Amygdala (tissue), 56 donors: ENCODE measurements at regions not wholly inside any gene's neighbourhood (a gene's known extent, or its start where the extent isn't known, plus 50 kb on each side); places are given as distances from the start of the nearest gene placed in this dataset.
"Not testable (repeated sequence)": the region's sequence is repeated elsewhere in the genome, so short reads cannot be mapped to it uniquely, and the experiment has no call there.

ENCODE experiments used
- DNase-seq, 56 donors: peaks; one replicate each; lab custom pipeline; 2025; lab: John Stamatoyannopoulos, UW

DNA sequence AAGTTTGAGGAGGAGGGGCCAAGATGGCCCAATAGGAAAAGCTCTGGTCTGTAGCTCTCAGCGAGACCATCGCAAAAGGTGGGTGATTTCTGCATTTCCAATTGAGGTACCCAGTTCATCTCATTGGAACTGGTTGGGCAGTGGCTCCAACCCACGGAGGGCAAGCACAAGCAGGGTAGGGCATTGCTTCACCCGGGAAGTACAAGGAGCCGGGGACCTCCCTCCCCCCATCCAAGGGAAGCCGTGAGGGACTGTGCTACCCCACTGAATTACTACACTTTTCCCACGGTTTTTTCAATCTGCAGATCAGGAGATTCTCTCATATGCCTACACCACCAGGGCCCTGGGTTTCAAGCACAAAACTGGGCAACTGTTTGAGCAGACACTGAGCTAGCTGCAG lies 58.0 kb upstream of the EFCAB3 start:
- no peak for DNase-seq

DNA sequence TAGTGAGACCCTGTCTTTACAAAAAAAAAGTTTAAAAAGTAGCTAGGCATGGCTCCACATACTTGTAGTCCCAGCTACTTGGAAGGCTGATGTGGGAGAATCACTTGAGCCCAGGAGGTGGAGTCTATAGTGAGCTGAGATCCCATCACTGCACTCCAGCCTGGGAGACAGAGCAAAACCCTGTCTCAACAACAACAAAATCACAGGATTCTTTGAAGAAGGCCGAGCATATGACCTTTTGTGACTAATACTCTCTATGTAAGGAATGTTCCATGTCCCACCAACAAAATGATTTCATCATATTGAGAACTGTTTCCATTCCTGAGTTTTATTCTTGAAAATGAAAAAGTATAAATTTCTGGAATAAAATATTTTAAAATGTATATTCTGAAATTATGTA lies 58.9 kb upstream of the EFCAB3 start:
- no peak for DNase-seq

- DNase-seq: no peak
Measured at GRCh38 chr17:62319846-62320245, 60.5 kb upstream of the EFCAB3 start.

DNA sequence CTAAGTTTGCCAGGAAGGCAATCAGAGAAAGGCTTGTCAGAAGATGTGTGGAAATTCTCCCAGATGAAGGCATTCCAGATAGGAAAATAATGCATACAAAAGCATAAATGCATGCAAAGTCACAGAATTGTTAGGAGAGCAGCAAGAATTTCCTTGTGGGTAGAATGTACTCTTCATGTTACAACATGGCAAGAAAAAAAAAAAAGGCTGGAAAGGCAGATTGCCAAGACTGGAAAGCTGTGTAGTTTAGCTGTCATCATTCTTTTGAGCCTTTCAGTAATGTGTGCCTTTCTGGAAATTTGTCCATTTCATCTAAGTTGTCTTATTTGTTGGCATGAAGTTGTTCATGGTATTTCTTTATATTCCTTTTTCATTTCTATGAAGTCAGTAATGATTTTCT lies 71.0 kb upstream of the EFCAB3 start:
- DNase-seq: no peak

- no peak for DNase-seq
Measured at GRCh38 chr17:62307196-62307595, 73.2 kb upstream of the EFCAB3 start.

DNA sequence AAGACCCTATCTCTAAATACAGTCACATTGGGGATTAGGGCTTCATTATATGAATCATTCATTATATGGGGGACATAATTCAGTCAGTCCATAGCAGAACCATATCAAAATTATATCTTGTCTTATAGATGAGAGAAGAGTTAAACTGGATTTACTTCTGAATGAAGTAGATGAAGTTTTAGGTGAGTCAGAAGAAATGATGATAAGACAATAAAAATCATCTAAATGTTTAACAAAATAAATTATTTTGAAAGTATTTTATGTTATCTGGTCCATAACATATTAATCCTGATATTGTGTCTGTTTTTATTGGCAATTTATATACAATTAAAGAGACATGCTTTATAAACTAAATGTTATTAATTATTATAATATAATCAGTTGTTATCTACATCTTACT lies 76.9 kb upstream of the EFCAB3 start:
- no peak for DNase-seq

DNA sequence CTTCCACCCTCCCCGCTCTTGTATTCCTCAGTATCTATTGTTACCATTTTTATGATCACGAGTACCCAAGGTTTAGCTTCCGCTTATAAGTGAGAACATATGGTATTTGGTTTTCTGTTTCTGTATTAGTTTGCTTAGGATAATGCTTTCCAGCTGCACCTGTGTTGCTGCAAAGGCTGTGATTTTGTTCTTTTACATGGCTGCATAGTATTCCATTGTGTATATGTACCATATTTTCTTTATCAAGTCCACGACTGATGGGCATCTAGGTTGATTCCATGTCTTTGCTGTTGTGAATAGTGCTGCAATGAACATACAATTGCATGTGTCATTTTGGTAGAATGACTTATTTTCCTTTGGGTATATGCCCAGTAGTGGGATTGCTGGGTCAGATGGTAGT lies 79.7 kb upstream of the EFCAB3 start:
- no peak for DNase-seq

DNA sequence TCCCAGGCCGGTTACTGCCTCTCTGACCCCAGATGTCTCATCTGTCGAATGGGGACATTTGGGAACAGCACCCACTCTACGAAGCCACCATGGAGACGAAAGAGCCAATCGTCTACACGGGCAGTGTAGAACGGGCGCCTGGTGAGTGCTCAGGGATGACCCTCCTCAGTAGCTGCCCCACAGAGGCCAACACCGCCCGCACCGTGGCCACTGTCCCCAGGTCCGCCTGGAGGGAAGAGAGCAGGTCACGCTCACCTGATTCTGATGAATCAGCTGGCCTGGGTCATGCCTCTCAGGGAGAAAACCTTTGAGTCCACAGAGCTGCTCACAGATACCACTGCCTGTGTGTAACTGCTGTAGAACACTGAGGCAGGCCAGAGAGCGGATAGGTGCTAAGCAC lies 105.1 kb upstream of the EFCAB3 start:
- not testable (repeated sequence) for DNase-seq

- DNase-seq: not testable (repeated sequence)
Measured at GRCh38 chr17:62268361-62268760, 112.0 kb upstream of the EFCAB3 start.

- not testable (repeated sequence) for DNase-seq
Measured at GRCh38 chr17:62264974-62265373, 115.4 kb upstream of the EFCAB3 start.

- DNase-seq: not testable (repeated sequence)
Measured at GRCh38 chr17:62255791-62256190, 124.6 kb upstream of the EFCAB3 start.

DNA sequence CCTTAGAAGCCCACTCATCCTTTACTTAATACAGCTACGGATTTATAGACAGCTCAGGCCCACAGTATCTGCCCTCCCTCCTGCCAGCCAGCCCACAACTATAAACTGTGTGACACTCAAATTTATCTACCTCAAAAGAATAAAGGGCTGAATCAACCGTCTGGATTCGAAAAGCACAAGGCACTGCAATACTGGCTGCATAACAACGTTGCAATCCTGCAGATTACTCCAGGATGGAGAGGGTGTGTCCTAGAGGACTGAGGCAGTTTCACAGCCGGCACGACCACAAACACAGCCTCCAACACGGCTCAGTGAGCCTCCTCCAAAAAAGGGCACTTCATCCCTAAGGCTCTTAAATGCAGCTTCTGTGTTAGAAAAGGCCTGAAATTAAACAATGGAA lies 138.3 kb upstream of the EFCAB3 start:
- not testable (repeated sequence) for DNase-seq

- DNase-seq: not testable (repeated sequence)
Measured at GRCh38 chr17:62239569-62239968, 140.8 kb upstream of the EFCAB3 start.

DNA sequence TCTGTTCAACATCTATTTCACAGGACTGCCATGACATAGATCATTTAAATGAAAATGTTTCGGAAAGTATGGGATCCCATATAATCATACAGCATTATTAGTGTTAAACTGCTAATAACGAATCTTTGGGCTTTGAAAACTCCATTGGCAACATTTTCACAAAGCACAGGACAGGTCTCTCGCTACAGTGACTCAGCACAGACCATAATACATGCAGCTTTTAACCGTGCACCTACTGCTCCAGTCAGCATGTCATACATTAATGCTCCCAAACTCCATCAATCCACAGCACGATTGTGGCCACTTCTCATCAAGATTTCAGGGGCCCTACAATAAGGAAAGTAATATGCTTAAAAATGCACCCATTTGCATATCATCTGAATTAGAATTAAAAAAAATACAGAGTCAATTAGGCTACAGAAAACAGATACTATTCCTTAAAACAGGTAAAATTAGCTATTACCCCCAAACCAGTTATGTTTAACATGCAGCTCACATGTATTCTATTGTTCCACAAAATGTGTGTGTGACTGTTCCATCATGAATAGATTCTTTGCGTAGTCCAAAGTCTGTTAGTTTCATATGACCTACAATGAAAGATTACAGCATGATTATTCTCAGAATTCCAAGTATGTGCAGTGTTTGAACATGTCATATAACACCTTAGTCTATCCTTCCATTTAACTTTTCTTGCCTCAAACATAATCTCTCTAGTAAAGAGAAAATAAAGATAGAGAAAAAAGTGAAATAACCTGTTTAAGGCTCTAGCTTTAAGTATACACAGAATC lies 141.6 kb upstream of the EFCAB3 start:
- not testable (repeated sequence) for DNase-seq

DNA sequence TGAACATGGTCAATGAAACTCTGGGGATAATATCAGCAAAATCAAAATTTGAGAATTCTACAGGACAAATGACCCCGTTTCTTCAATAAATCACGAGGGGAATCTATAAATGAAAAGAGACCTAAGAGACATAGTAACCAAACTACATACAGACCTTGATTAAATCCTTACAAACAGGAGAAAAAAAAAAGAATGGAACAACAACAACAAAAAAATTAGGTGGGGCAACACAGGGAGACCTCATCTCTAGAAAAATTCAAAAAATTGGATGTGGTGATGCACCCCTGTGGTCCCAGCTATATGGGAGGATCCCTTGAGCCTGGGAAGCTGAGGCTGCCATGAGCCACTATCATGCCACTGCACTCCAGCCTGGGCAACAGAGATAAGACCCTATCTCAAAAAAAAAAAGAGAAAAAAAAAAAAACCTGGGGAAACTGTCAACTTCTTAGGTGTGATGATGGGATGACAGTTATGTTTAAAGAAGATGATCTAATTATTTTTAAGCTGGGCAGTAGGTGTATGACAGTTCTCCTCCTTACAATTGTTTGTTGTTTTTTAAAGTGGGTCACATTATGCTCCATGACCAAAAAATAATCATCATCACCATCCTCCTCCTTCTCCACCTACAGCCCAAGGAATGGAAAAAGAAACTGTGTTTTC lies 146.4 kb upstream of the EFCAB3 start:
- not testable (repeated sequence) for DNase-seq

DNA sequence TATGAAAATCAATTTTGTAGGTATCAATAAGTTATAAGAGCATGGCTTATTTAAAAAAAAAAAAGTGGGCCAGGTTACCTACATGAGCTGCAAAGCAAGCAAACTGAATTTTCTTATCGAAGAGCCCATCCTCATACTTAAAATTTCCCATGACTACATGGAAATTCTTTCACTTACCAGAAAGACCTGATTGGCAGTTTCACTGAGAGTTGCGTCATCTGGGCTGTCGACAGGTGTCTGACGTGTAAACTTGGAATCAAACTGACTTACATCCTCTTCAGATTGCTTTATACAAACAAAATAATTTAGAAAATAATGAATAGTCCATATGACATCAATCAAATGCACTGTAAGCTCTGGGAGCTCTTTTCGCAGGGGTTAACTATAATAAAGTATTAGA lies 149.1 kb upstream of the EFCAB3 start:
- DNase-seq: not testable (repeated sequence)

GRCh38 chr17:62226610-62227240 lies 153.6 kb upstream of the EFCAB3 start:
- DNase-seq: not testable (repeated sequence)

GRCh38 chr17:62223585-62223984 lies 156.8 kb upstream of the EFCAB3 start:
- DNase-seq: not testable (repeated sequence)

DNA sequence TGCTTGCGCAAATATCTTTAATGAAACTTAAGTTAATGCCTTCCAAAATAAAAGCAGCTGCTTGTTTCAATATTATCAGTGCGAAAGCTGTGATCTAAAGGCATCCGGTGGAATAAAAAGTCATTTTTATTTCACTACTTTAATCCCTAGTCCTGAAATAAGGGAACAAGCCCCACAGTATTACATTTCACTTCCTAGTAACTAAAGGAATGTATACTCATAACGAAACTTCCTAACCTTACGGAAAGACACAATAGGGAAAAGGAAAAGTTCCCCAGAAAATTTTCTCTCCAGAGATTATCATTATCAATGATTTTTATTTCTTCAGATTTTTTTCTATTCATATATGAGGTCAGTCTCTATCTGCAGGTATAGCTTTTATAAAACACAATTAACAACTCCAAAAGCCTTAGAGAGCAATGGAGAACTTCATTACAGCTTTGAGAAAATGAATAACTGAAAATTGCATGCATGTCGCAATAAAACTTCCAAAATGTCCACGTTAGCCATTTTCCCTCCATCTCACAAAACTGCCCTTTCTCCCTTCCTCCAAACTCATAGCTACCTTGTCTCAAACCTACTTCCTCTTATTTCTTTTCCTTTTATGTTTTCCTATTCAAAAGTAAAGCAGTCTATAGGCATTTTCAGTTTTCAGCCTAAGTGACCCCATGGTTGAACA lies 154.3 kb upstream of the MED13 start:
- DNase-seq: no peak

DNA sequence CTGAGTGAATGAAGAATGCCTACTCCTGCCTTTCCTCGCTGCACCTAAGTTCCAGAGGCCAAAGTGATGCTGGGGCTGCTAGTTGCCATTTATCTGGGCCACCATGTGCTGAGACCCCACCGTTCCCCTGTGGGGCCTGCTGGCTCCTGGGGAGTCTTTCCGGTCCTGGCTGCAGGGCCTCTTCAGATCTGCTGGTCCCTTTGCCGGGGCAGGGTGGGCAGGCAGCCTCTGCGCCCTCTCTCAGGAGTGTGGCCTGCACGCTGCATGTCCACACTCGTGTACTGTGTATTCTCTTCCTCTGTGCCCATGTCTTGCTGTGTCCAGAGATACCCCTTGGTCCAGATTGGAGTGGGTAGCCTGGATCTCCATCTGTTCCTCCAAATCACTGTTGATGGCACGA lies 151.8 kb upstream of the MED13 start:
- DNase-seq: no peak

GRCh38 chr17:62215891-62216290 lies 150.8 kb upstream of the MED13 start:
- DNase-seq: not testable (repeated sequence)
